ENCODE measurements at regions not wholly inside any gene's neighbourhood (a gene's known extent, or its start where the extent isn't known, plus 50 kb on each side); places are given as distances from the start of the nearest gene placed in this dataset.

DNA sequence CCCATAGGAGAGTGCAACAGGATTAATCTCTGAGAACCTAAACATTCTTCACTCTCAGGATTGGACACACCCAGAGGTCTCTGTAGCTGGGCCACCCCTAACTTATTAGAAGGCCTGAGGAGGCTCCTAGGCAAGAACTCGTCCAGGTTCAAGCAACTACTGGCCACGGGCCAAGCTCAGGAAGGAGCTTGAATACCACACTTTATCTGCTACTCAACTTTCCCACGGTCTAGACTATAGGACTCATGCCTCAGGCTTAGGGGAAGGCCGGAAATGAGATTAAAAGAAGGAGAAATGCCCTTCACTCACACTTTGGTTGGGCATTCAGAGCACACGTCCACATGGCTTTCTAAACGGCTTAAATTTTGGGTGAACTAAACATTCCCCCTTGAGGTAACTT is 142.8 kb upstream of the PHYHIPL start:
- TF ChIP-seq POLR2AphosphoS5 (IDR thresholded peaks at IDR 0.05; ENCODE audit: low read depth, low read length) = no peak
- TF ChIP-seq, protein P1, sequence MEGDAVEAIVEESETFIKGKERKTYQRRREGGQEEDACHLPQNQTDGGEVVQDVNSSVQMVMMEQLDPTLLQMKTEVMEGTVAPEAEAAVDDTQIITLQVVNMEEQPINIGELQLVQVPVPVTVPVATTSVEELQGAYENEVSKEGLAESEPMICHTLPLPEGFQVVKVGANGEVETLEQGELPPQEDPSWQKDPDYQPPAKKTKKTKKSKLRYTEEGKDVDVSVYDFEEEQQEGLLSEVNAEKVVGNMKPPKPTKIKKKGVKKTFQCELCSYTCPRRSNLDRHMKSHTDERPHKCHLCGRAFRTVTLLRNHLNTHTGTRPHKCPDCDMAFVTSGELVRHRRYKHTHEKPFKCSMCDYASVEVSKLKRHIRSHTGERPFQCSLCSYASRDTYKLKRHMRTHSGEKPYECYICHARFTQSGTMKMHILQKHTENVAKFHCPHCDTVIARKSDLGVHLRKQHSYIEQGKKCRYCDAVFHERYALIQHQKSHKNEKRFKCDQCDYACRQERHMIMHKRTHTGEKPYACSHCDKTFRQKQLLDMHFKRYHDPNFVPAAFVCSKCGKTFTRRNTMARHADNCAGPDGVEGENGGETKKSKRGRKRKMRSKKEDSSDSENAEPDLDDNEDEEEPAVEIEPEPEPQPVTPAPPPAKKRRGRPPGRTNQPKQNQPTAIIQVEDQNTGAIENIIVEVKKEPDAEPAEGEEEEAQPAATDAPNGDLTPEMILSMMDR (IDR thresholded peaks at IDR 0.05) = no peak
- no peak for TF ChIP-seq RAD21 (IDR thresholded peaks at IDR 0.05; ENCODE audit: low read length)
- TF ChIP-seq RCOR1 (IDR thresholded peaks at IDR 0.05; ENCODE audit: low read length) = no peak
